ENCODE measurements at regions not wholly inside any gene's neighbourhood (a gene's known extent, or its start where the extent isn't known, plus 50 kb on each side); places are given as distances from the start of the nearest gene placed in this dataset.
"Not testable (repeated sequence)": the region's sequence is repeated elsewhere in the genome, so short reads cannot be mapped to it uniquely, and the experiment has no call there.

DNA sequence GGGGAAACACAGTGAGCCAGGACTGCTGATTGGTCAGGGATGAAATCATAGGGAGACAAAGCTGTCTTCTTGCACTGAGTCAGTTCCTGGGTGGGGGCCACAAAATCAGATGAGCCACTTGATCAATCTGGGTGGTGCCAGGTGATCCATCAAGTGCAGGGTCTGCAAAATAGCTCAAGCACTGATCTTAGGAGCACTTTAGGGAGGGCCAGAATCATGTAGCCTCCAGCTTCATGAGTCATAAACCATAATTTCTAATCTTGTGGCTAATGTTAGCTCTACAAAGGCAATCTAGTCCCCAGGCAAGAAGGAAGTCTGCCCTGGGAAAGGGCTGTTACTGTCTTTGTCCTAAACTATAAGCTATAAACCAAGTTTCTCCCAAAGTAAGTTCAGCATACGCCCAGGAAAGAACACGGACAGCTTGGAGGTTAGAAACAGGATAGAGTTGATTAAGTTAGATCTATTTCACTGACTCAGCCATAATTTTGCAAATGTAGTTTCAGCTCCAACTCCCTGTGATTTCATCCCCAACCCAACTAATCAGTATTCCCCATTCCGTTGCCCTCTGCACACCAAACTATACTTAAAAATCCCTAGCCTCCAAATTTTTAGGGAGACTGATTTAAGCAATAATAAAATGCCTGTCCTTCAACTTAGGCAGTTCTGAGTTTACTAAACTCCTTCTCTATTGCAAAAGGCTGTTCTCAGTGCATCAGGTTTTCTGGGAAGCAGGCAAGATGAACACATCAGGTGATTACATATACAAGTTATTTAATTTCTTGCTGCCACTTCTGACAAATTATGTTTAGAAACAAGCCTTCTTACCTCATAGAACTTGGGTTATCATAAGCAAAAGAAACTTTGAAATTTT is 226.9 kb upstream of the SPOPL start:
- no peak for DNase-seq

DNA sequence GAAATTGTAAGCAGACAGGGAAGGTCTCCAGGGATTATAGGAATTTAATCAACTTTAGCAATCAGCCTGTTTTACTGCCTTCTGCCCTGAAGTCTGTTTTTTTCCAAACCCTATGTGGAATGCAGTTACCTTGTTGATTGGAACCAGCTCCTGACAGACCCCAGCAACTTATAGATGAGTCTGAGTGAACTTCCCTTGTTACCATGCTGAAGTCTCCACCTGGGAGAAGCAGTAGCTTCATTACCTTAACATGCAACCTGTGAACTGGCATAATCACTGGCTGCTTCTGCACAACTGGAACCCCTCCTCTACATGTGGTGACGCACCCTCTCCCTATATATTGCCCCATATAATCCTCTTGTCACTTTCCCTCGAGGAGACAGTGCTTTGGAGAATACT is 226.3 kb upstream of the SPOPL start:
- DNase-seq, result no peak

DNA sequence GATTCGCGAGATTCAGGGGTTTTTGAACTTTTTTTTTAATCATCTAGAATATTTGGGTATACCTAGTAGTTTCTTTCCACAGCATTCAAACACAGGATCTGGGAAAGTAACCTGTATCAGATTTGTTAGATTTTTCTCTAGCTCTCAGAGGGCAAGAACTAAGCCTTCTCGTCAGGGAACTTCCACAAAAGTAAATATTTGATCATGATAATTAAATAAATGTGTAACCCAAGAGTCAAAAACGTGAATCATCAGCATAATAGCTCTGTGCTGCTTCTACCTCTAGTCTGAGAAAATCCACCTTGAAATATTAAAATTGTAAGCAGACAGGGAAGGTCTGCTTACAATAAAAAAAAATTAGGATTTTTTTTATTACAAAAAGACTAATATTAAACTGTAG is 225.7 kb upstream of the SPOPL start:
- no peak for DNase-seq

DNA sequence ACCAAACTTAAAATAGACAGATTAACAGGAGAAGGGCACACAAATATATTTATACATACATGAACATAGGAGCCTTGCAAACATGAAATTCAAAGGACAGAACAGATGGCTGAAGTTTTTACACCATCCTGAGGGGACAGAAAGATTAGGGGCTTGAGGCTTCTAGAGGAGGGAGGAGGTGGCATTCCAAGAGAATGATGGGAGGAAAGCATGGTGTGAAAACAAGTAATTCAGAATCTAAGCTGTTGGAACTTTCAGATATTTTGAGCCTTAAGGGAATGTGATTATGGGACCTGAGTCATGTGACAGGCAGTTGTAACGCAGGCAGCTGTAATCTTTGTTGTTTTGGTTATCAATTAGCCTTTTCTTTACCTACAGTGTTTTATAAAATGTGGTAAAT is 225.2 kb upstream of the SPOPL start:
- DNase-seq, result no peak

DNA sequence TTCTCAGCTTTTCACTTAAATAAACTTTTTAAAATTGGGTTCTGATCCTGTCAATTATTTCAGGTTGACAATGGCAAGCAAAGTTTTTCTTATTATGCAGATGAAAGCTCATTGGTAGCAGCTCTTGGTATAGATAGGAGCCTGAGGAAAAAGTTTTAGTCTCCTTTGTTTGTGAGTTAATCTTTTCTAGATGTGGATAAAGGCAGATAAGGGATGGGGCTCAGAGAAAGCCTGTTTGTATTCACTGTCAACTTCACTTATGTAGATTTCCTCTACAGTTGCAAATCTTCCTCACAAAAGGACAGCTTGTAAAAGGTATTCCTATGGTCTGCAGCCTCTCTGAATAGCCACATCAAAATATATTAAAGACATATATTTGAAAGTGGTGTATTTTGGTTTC is 224.5 kb upstream of the SPOPL start:
- DNase-seq, result no peak

DNA sequence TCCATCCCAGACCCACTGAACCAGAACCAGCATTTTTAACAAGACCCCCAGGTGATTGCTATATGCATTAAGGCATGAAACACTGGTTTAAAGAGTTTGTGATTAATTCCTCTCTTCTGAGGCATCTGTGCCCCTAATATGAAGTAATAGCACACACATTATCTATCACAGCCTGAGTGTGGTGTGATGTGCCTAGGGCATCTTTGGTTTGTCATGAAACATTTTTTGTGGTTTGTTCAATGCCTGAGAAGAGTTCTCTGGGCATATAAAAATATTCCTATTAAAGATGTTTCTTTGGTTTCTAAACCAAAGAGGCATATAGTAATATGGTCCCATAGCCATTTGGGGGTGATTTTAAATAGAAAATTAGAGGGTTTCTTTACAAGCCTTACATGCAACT is 221.7 kb upstream of the SPOPL start:
- DNase-seq, result no peak

DNA sequence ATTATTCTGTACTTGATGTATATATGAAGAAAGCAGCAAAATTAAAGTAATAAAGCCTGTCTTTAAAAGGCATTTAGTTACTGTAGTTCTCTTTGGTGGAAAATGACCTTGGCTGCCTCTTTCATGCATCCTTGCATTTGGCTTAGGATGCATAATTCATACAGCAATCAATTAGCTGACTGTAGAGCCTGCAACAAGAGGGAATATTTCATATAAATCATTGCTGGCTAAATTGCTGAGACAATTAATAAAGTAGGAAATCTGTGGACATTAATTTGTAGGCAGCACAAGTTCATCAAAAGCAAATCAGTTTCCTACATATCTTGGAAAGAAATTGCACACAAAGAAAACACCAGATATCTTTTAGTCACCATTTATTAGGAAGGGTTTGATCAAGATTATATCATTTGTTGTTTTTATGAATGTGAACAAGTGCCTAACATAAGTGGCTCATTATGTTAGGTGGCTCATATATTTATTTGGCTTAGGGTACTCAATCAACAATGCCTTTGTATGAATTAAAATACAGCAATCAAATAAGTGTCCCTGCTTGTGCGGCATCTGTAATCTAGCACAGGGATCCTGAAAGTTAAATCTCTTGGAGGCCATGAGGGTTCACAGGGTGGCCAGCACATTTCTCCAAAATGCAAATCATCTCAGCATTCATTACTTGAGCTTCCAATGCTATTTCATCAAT is 220.4 kb upstream of the SPOPL start:
- DNase-seq, result no peak

DNA sequence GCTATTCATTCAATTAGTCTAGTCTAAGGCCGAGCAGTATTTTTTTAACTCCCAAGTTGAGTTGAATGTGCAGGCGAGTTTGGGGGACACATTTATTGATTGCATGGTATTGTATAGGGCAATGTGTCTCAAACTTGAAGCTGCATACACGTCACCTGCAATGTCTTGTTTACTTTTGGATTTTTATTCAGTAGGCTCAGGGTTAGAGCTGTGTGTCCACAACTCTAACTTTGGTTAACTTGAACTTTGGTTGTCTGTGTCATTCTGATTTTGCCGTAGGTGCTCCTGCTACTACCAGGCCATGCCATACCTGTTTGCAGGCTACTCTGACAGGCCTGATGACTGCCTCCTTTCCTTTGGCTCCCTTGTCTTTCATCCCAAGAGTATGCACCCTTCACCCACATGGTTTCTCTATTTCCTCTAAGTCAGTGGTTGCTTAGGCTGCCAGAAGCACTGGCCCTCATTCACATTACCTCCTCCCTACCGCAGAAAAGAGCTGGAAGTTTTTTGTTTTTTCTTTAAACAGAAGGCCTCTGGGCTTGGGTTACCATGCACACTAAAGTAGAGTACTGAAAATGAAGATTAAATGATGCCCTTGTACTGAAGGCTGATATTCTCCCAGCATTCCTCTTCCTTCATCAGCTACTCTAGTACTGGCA is 219.4 kb upstream of the SPOPL start:
- no peak for DNase-seq

DNA sequence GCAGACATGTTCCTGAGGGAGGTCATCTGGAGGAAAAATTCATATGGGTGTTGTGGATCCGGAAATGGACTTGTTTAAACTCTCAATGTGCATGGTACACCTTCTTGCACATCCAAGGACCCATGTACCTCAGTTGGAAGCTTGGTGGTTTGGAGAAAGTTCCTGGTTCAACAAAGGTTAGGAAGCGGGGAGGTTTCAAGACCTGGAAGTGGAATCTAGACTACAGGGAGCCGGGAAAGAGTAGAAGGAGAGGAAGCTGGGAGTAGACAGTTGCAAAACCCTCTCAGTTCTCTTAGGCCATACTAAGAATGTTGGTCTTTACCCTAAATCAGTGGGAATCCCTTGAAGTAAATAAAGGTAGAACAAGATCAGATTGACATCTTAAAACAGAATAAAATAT is 209.8 kb upstream of the SPOPL start:
- no peak for DNase-seq

DNA sequence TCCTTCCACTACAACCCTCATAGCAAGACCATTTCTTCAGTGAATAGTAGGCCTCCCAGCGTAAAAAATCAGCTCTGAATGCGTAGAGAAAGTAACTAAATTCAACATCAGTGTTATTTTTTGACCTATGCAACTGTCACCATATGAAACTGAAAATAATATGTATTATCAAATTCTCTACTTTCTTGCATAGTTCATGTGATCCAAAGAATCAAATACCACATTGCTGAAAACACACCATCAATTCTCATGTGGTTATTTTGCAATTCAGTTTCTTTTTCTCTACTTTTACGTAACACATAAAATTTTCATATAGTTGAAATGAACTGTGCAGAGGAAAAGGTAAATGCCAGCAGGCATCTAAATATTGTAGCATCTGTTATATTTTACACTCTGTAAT is 208.5 kb upstream of the SPOPL start:
- no peak for DNase-seq

DNA sequence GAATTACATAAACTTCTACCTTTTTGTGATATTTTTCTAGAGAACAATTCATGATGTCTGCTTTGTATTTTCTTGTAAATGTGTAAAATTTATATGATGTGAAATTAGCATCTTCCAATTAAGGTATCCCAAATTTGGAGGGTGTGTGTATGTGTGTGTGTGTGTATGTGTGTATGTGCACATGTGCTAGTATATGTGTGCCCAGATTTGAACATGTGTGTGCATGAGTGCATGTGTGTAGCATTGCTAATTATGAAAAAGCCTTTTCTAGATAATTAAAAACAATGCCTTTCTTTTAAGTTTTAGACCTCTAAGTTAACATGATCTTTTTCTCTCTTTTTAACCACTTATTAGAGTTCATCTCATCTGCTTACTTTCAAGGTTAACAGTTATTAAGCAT is 208.0 kb upstream of the SPOPL start:
- DNase-seq, result no peak

DNA sequence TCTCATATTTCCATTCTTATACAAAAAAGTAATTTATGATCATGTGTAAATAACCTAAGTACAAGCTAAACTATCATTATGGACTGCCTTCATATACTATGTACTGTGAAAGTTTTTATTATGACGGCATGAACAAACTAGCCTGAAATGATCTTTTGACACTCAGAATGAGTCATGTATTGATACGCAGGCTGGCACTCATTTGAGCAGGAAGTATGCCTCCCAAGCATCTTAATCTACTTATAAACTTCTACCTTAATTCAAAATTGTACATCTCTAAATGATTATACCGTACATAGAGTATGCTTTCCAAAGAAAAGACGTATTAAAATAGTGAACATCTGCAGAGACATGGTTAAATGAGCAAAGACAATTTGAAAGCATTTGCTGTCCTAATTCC is 207.1 kb upstream of the SPOPL start:
- no peak for DNase-seq

DNA sequence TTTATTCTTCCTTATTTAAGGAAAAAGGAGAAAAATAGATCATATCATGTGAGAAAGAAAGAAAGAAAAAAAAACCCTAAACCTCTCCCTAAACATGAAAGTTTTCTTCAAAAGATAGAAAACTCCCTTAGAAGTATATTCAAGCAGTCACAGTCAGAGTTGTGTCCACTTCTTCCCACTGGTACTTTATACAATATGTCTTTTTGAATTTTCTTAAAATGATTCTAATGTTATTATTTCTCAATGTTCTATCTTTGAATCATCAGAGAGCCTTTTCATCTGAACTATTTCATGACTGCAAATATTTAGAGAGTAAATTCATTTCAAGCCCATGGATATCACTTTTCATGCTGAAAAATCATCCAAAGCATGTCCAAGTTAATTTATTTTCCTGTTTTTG is 205.2 kb upstream of the SPOPL start:
- no peak for DNase-seq

DNA sequence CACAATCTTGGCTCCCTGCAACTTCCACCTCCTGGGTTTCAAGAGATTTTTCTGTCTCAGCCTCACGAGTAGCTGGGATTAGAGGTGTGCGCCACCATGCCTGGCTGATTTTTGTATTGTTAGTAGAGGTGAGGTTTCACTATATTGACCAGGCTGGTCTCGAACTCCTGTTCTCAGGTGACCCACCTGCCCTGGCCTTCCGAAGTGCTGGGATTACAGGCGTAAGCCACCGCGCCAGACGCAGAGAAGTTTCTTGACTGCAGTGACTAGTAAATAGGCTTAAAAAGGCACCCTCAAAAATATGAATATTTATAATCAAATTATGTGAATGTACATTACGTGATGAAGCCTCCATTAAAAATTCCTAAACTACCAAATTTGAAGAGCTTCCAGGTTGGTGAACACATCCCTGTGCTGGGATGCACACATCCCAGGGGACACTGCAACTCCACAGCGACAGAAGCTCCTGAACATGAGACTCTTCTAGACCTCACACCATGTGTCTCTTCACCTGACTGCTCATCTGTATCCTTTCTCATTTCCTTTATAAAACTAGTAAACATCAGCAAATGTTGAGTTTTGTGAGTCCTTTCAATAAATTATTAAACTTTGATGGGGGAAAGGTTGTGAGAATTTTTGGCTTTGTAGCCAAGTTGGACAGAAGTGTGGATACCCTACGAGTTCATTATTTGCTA is 203.3 kb upstream of the SPOPL start:
- no peak for DNase-seq

DNA sequence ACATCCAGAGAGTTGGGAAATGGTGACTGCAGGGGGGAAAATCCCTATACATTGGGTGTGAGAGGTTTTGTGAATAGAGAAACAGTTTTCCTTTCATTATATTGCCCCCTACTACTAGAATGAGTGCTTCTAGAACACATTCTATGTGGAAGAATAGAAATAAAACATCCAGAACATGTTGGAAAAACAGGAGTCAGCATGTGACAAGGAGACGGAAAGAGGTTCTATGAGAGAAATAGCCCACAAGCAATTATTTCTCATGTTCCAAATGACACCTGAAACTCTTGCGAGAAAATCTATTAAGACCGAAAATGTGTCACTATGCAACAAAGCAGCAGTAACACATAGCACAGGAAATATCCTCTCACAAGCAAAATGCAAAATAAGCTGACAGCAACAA is 202.7 kb upstream of the SPOPL start:
- no peak for DNase-seq

DNA sequence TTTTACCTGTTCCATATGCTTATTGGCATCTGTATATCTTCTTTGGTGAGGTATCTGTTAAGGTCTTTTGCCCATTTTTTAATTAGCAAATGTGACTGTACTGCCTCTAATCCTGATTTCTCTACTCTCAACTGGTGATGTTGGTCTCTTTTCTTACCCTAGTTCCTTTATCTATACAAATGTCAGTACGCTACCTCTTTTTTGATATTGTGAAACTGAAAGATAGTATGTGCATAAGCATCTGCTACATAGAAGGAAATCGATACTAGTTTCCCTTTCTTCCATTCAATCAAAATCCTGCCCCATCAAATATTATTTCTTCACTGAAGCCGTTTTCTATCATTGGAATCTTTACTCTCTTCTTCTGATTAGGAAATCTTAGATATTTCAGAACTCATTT is 194.9 kb upstream of the SPOPL start:
- no peak for DNase-seq

DNA sequence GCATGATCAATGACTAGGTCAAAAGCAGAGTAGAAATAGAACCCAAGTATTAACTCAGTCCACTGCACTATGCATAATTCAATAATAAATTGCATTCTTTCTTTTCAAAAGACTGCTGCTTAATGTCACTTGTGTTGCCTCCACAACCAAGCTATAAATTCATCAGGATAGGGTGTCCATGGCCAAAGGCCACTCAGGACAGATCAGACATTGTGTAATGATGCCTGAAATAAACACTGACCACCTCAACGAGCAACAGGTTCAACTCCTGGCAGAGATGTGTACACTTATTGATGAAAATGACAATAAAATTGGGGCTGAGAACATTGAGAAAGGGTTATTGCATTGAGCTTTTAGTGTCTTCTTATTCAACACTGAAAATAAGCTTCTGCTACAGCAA is 194.5 kb upstream of the SPOPL start:
- DNase-seq, result no peak

DNA sequence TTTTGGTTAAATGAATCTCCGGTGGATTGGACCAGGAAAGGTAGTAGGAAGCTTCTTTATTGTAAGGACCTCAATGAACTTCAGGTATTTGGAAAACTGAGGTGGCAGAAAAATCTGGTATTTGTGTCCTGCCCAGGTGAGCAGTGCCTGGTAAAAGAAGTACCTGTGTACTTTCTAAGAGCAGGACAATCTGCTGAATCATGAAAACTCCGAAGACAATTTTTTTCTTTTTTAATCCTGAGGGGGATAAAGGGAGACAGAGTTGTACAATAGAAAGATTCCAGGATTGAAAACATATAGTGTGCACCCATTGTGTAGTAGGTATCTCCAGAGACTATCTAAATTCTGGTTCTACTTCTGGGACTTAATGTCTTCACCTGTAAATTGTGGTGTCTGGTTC is 191.8 kb upstream of the SPOPL start:
- no peak for DNase-seq

DNA sequence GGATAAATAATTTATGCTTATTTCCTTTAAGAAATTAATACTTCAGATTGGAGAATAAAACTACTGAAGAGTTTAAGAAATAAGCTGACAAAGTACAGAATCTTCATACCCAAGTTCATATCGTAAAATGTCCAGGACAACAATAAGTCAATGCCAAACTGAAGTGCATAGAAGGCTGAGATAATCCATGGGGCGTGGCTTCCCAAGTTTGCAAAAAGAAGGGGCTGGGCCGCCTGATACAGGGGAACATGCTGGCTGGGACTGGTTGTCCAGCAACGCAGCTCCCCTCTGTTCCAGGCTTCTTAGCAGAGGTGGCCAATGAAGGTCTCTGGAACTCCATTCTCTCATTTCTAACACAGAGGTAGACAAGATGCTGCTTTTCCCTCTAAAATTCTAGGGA is 189.5 kb upstream of the SPOPL start:
- DNase-seq, result no peak

DNA sequence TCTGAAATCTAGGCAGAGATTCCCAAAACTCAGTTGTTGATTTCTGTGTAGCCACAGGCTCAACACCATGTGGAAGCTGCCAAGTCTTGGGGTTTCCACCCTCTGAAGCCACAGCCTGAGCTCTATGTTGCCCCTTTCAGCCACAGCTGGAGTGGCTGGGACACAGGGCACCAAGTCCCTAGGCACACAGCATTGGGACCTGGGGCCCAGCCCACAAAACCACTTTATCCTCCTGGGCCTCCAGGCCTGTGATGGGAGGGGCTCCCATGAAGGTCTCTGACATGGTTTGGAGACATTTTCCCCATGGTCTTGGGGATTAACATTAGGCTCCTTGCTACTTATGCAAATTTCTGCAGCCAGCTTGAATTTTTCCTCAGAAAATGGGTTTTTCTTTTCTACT is 186.0 kb upstream of the SPOPL start:
- DNase-seq, result not testable (repeated sequence)

DNA sequence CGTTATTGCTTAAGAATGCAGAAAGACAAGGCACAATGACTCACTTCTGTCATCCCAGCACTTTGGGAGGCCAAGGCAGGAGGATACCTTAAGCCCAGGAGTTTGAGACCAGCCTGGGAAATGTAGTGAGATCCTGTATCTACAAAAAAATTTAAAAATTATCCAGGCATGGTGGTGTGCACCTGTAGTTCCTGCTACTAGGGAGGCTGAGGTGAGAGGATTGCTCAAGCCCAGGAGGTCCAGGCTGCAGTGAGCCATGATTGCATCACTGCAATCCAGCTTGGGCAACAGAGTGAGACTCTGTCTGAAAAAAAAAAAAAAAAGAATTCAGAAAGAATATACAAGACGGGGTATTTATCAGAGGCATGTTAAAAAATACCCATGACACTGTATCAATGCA is 182.0 kb upstream of the SPOPL start:
- DNase-seq, result no peak

DNA sequence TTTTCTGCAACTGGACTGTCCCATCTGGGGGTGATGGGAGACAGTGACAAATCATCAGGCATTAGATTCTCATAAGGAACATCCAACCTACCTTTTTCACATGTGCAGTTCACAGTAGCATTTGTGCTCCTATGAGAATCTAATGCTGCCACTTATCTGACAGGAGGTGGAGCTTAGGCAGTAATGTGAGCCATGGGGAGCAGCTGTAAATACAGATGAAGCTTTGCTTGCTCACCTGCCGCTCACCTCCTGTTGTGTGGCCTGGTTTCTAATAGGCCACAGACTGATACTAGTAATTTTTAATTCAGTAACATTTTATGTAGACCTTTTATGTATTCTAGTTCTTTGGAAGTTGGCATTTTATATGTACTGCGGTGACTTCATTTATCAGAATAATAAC is 180.1 kb upstream of the SPOPL start:
- no peak for DNase-seq

DNA sequence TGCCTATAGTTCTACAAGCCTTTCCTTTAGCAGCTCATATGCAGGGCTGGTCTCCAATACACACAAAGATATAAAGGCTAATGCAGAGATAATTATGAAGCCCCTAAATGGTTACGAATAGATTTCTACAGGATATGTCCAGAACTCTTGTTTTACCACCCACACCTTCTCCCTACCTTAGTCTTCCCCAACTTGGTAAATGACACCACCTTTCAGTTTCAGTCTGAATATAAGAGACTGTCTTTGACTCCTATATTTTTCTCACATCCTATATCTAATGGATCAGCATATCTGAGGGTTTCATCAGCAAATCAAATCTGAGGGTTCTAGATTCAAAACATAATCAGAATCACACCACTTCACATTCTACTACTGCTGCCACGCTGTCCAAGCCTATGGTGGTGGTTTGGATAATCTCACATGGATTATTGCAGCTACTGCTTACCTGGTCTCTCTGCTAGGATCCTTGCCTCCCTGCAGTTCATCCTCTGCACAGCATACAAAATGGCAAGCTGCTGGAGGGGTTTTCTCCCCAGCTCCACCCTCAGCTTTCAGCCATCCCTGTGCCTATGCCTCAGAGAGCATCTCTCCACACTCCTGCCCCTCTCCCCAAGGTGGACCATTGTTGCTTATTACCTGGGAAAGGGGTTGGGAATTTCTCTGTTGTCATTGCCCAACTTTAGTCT is 178.0 kb upstream of the SPOPL start:
- DNase-seq, result no peak

Measured in hematopoietic multipotent progenitor cell treated with erythropoietin and hydrocortisone succinate and interleukin-3 and kit ligand, for 8 days (in vitro differentiated cells).